ENCODE measurements at regions not wholly inside any gene's neighbourhood (a gene's known extent, or its start where the extent isn't known, plus 50 kb on each side); places are given as distances from the start of the nearest gene placed in this dataset.

GRCh38 chr1:239893127-239893731, 198.5 kb upstream of the FMN2 start:
- DNase-seq, result peak; percentile 35

- DNase-seq, result no peak
Observed at GRCh38 chr1:239896569-239896968, 195.1 kb upstream of the FMN2 start.

- no peak for DNase-seq
Observed at GRCh38 chr1:239896980-239897379, 194.7 kb upstream of the FMN2 start.

GRCh38 chr1:239897458-239897857, 194.2 kb upstream of the FMN2 start:
- DNase-seq, result no peak

- peak; percentile 78 for DNase-seq
Observed at GRCh38 chr1:239898062-239898730, 193.5 kb upstream of the FMN2 start.

- no peak for DNase-seq
Observed at GRCh38 chr1:239899747-239900146, 191.9 kb upstream of the FMN2 start.

- no peak for DNase-seq
Observed at GRCh38 chr1:239906394-239906793, 185.3 kb upstream of the FMN2 start.

GRCh38 chr1:239909898-239910297, 181.8 kb upstream of the FMN2 start:
- no peak for DNase-seq

GRCh38 chr1:239912471-239912870, 179.2 kb upstream of the FMN2 start:
- no peak for DNase-seq

- DNase-seq, result no peak
Observed at GRCh38 chr1:239913141-239913585, 178.5 kb upstream of the FMN2 start.

GRCh38 chr1:239914751-239915231, 176.9 kb upstream of the FMN2 start:
- no peak for DNase-seq

- DNase-seq, result no peak
Observed at GRCh38 chr1:239918634-239919033, 173.0 kb upstream of the FMN2 start.

GRCh38 chr1:239920214-239920613, 171.5 kb upstream of the FMN2 start:
- no peak for DNase-seq

GRCh38 chr1:239922778-239923522, 168.7 kb upstream of the FMN2 start:
- no peak for DNase-seq

- no peak for DNase-seq
Observed at GRCh38 chr1:239924741-239925350, 166.8 kb upstream of the FMN2 start.

- DNase-seq, result no peak
Observed at GRCh38 chr1:239926184-239926583, 165.5 kb upstream of the FMN2 start.

GRCh38 chr1:239929317-239929716, 162.4 kb upstream of the FMN2 start:
- no peak for DNase-seq

GRCh38 chr1:239930686-239931262, 160.9 kb upstream of the FMN2 start:
- DNase-seq, result no peak

- no peak for DNase-seq
Observed at GRCh38 chr1:239931341-239931740, 160.3 kb upstream of the FMN2 start.

- no peak for DNase-seq
Observed at GRCh38 chr1:239939602-239940001, 152.1 kb upstream of the FMN2 start.

GRCh38 chr1:239943761-239944160, 147.9 kb upstream of the FMN2 start:
- no peak for DNase-seq

GRCh38 chr1:239944666-239945065, 147.0 kb upstream of the FMN2 start:
- DNase-seq, result no peak

GRCh38 chr1:239947801-239948200, 143.9 kb upstream of the FMN2 start:
- no peak for DNase-seq

All from NCI-H69 (cell line).